Panc1 (cell line): ENCODE measurements at regions not wholly inside any gene's neighbourhood (a gene's known extent, or its start where the extent isn't known, plus 50 kb on each side); places are given as distances from the start of the nearest gene placed in this dataset.

Experiments used
- ATAC-seq: fragments of 200-7000 bp; cut with Tn5 transposase; 2 replicates; pipeline ENCODE4 v1.9.1; 2020; ENCODE audit warnings: mild to moderate bottlenecking, moderate library complexity
- BruUV-seq: library from RNA; stranded (reverse); fragments of 400-500 nt; replicated peaks from 2 replicates; lab custom pipeline; 2021; lab: Mats Ljungman, UMichigan
- CTCF ChIA-PET: fragments of 300-600 bp; sonication (Branson Sonifier 250); formaldehyde crosslinking; loops from one replicate; lab custom pipeline; 2022; ENCODE audit warnings: antibody characterized with exemption; lab: Charles Lee
- POLR2A ChIA-PET: fragments of 300-600 bp; sonication (Branson Sonifier 250); formaldehyde crosslinking; loops from one replicate; lab custom pipeline; 2022; ENCODE audit warnings: antibody characterized with exemption; lab: Charles Lee
- DNase-seq: peaks from one replicate; pipeline ENCODE4 v3.0.0-alpha.2; 2010; ENCODE audit warnings: low read depth, low spot score
- H3K27ac ChIP-seq: 2 replicates; pipeline ENCODE4 v1.5.1; 2011; ENCODE audit warnings: mild to moderate bottlenecking, low read length, inconsistent platforms
- H3K27me3 ChIP-seq: fragments of 200-500 bp; sonication (Bioruptor generic); 2 replicates; pipeline ENCODE4 v1.6.0; 2014; ENCODE audit warnings: low read length, inconsistent platforms; ENCODE audit not compliant: control insufficient read depth, insufficient read depth
- H3K36me3 ChIP-seq: fragments of 200-500 bp; sonication (Bioruptor generic); 2 replicates; pipeline ENCODE4 v1.5.1; 2014; ENCODE audit warnings: inconsistent platforms, mild to moderate bottlenecking, low read length, moderate library complexity; ENCODE audit not compliant: control insufficient read depth, insufficient read depth
- H3K4me1 ChIP-seq: 2 replicates; pipeline ENCODE4 v1.5.1; 2011; ENCODE audit warnings: inconsistent platforms, mild to moderate bottlenecking, low read length, moderate library complexity; ENCODE audit not compliant: control insufficient read depth, insufficient read depth
- H3K4me3 ChIP-seq, 2 experiments: 2 replicates each; pipeline ENCODE4 v1.5.1; 2011 to 2012; ENCODE audit warnings: low read depth in 2 of 2, low read length in 2 of 2, mild to moderate bottlenecking in 2 of 2, inconsistent platforms in 1 of 2, moderate library complexity in 1 of 2
- H3K9me3 ChIP-seq: fragments of 200-500 bp; sonication (Bioruptor generic); 2 replicates; pipeline ENCODE4 v1.5.1; 2014; ENCODE audit warnings: low read depth, mild to moderate bottlenecking, inconsistent platforms, low read length, moderate library complexity; ENCODE audit not compliant: control insufficient read depth, insufficient read depth
- CTCF ChIP-seq: fragments of 450-650 bp; IDR thresholded peaks from 2 replicates; pipeline ENCODE4 v1.5.1; 2017; ENCODE audit warnings: mild to moderate bottlenecking
- POLR2AphosphoS5 ChIP-seq: IDR thresholded peaks from 2 replicates; pipeline ENCODE4 v1.6.1; 2012; ENCODE audit warnings: mild to moderate bottlenecking, low read depth, low read length, moderate library complexity
- SIN3A ChIP-seq: IDR thresholded peaks from 2 replicates; pipeline ENCODE4 v1.6.1; 2012; ENCODE audit warnings: low read depth, mild to moderate bottlenecking, low read length, moderate library complexity, borderline replicate concordance; ENCODE audit not compliant: insufficient read depth
- TCF7L2 ChIP-seq: IDR thresholded peaks from 2 replicates; pipeline ENCODE4 v1.6.1; 2011; ENCODE audit warnings: mild to moderate bottlenecking, low read depth, low read length, inconsistent platforms
- in situ Hi-C: cut with HindIII; loops from 2 replicates; pipeline ENCODE4 v1.10.0; 2016; ENCODE audit warnings: low sequenced_read_pairs, low pct_unique_long_range_greater_than_20kb
- intact Hi-C: fragments of 100-400 bp; cut with micrococcal nuclease; formaldehyde crosslinking; loops from one replicate; pipeline ENCODE4 v1.10.0; 2022; ENCODE audit not compliant: unreplicated experiment
- TF ChIP-seq, protein P1 (sequence below), 2 experiments: IDR thresholded peaks; 2 replicates each; pipeline ENCODE4 v1.6.1; 2011 to 2012; ENCODE audit warnings: low read depth in 2 of 2, control low read depth in 1 of 2, low read length in 1 of 2, mild to moderate bottlenecking in 1 of 2, moderate library complexity in 1 of 2; ENCODE audit not compliant: insufficient read depth in 1 of 2

- intact Hi-C loops, result no loop called here
These were observed 950.1 kb downstream of the VRK1 start for GRCh38 chr14:97747316-97747715.

GRCh38 chr14:97748616-97749015 lies 951.4 kb downstream of the VRK1 start:
- POLR2A ChIA-PET, result no interaction called here
- in situ Hi-C loops, result no loop called here
- no TSS peak for BruUV-seq

More at GRCh38 chr14:97747316-97747715, 950.1 kb downstream of the VRK1 start:
- DNase-seq (no peak), ATAC-seq (no peak)
- TF ChIP-seq, protein P1, sequence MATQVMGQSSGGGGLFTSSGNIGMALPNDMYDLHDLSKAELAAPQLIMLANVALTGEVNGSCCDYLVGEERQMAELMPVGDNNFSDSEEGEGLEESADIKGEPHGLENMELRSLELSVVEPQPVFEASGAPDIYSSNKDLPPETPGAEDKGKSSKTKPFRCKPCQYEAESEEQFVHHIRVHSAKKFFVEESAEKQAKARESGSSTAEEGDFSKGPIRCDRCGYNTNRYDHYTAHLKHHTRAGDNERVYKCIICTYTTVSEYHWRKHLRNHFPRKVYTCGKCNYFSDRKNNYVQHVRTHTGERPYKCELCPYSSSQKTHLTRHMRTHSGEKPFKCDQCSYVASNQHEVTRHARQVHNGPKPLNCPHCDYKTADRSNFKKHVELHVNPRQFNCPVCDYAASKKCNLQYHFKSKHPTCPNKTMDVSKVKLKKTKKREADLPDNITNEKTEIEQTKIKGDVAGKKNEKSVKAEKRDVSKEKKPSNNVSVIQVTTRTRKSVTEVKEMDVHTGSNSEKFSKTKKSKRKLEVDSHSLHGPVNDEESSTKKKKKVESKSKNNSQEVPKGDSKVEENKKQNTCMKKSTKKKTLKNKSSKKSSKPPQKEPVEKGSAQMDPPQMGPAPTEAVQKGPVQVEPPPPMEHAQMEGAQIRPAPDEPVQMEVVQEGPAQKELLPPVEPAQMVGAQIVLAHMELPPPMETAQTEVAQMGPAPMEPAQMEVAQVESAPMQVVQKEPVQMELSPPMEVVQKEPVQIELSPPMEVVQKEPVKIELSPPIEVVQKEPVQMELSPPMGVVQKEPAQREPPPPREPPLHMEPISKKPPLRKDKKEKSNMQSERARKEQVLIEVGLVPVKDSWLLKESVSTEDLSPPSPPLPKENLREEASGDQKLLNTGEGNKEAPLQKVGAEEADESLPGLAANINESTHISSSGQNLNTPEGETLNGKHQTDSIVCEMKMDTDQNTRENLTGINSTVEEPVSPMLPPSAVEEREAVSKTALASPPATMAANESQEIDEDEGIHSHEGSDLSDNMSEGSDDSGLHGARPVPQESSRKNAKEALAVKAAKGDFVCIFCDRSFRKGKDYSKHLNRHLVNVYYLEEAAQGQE (IDR thresholded peaks at IDR 0.05; ENCODE audit: insufficient read depth in 1 of 2, low read depth in 2 of 2, low read length in 1 of 2), result no peak
- no peak for TF ChIP-seq CTCF
- no peak for TF ChIP-seq TCF7L2
- TF ChIP-seq POLR2AphosphoS5, result no peak
- no peak for TF ChIP-seq SIN3A
- in situ Hi-C loops, result no loop called here
- Histone ChIP-seq H3K4me1 (no peaks in the 10 kb centered on the region), H3K9me3 (no peaks in the 10 kb centered on the region), H3K27ac (no peak overlapping the region), H3K4me3 (no peak overlapping the region), H3K36me3 (no peaks in the 10 kb centered on the region), H3K27me3 (no peaks in the 10 kb centered on the region)
- BruUV-seq, result no TSS peak
- POLR2A ChIA-PET, result no interaction called here
- CTCF ChIA-PET, result no interaction called here

More at GRCh38 chr14:97748616-97749015, 951.4 kb downstream of the VRK1 start:
- no peak overlapping the region for H3K4me3 ChIP-seq
- H3K9me3 ChIP-seq, result no peaks in the 10 kb centered on the region
- no peaks in the 10 kb centered on the region for H3K27me3 ChIP-seq
- H3K4me1 ChIP-seq, result no peaks in the 10 kb centered on the region
- no peak for DNase-seq
- intact Hi-C loops, result no loop called here
- no peak for TF ChIP-seq TCF7L2
- TF ChIP-seq, protein P1 (IDR thresholded peaks at IDR 0.05; ENCODE audit: insufficient read depth in 1 of 2, low read depth in 2 of 2, low read length in 1 of 2), result no peak
- TF ChIP-seq POLR2AphosphoS5, result no peak
- no peak for TF ChIP-seq SIN3A
- TF ChIP-seq CTCF, result no peak
- CTCF ChIA-PET, result no interaction called here
- H3K36me3 ChIP-seq, result no peaks in the 10 kb centered on the region
- H3K27ac ChIP-seq, result no peak overlapping the region
- ATAC-seq, result no peak
